Hematopoietic multipotent progenitor cell treated with erythropoietin and hydrocortisone succinate and interleukin-3 and kit ligand, for 8 days (in vitro differentiated cells): ENCODE measurements at regions not wholly inside any gene's neighbourhood (a gene's known extent, or its start where the extent isn't known, plus 50 kb on each side); places are given as distances from the start of the nearest gene placed in this dataset.
"Not testable (repeated sequence)": the region's sequence is repeated elsewhere in the genome, so short reads cannot be mapped to it uniquely, and the experiment has no call there.

ENCODE experiments used
- DNase-seq: peaks from one replicate; pipeline ENCODE4 v3.0.0-alpha.2; 2015

- DNase-seq = no peak
These were observed 735.6 kb upstream of the GBE1 start for GRCh38 chr3:82496890-82497560.

- DNase-seq = no peak
These were observed 734.2 kb upstream of the GBE1 start for GRCh38 chr3:82495655-82496054.

- DNase-seq = no peak
These were observed 733.6 kb upstream of the GBE1 start for GRCh38 chr3:82494977-82495489.

GRCh38 chr3:82493858-82494257 is 732.4 kb upstream of the GBE1 start:
- no peak for DNase-seq

GRCh38 chr3:82475306-82475705 is 713.9 kb upstream of the GBE1 start:
- no peak for DNase-seq

- no peak for DNase-seq
These were observed 713.3 kb upstream of the GBE1 start for GRCh38 chr3:82474711-82475110.

- no peak for DNase-seq
These were observed 712.6 kb upstream of the GBE1 start for GRCh38 chr3:82473864-82474541.

GRCh38 chr3:82467051-82467450 is 705.6 kb upstream of the GBE1 start:
- no peak for DNase-seq

GRCh38 chr3:82462977-82463376 is 701.5 kb upstream of the GBE1 start:
- no peak for DNase-seq

- DNase-seq = no peak
These were observed 699.8 kb upstream of the GBE1 start for GRCh38 chr3:82461049-82461889.

- DNase-seq = no peak
These were observed 686.9 kb upstream of the GBE1 start for GRCh38 chr3:82448320-82448719.

- not testable (repeated sequence) for DNase-seq
These were observed 667.4 kb upstream of the GBE1 start for GRCh38 chr3:82428821-82429220.

GRCh38 chr3:82424031-82424339 is 662.5 kb upstream of the GBE1 start:
- DNase-seq = no peak

- no peak for DNase-seq
These were observed 662.0 kb upstream of the GBE1 start for GRCh38 chr3:82423268-82424030.

- DNase-seq = no peak
These were observed 655.4 kb upstream of the GBE1 start for GRCh38 chr3:82416830-82417229.

GRCh38 chr3:82416349-82416748 is 654.9 kb upstream of the GBE1 start:
- DNase-seq = no peak

GRCh38 chr3:82413171-82413570 is 651.7 kb upstream of the GBE1 start:
- DNase-seq = no peak

- DNase-seq = no peak
These were observed 648.9 kb upstream of the GBE1 start for GRCh38 chr3:82410366-82410765.

GRCh38 chr3:82409842-82410241 is 648.4 kb upstream of the GBE1 start:
- no peak for DNase-seq

- no peak for DNase-seq
These were observed 630.8 kb upstream of the GBE1 start for GRCh38 chr3:82392203-82392775.

- no peak for DNase-seq
These were observed 629.4 kb upstream of the GBE1 start for GRCh38 chr3:82390868-82391267.

GRCh38 chr3:82386647-82387046 is 625.2 kb upstream of the GBE1 start:
- no peak for DNase-seq

GRCh38 chr3:82384181-82384580 is 622.7 kb upstream of the GBE1 start:
- no peak for DNase-seq
